Stimulated activated CD4-positive, alpha-beta T cell treated with anti-CD3 and anti-CD28 coated beads, Interleukin-4, amount 100 ng/mL, for 24 hours (primary cell): ENCODE measurements at regions not wholly inside any gene's neighbourhood (a gene's known extent, or its start where the extent isn't known, plus 50 kb on each side); places are given as distances from the start of the nearest gene placed in this dataset.

Experiments
- DNase-seq: peaks from one replicate; pipeline ENCODE4 v3.0.0-alpha.2; 2020

DNA sequence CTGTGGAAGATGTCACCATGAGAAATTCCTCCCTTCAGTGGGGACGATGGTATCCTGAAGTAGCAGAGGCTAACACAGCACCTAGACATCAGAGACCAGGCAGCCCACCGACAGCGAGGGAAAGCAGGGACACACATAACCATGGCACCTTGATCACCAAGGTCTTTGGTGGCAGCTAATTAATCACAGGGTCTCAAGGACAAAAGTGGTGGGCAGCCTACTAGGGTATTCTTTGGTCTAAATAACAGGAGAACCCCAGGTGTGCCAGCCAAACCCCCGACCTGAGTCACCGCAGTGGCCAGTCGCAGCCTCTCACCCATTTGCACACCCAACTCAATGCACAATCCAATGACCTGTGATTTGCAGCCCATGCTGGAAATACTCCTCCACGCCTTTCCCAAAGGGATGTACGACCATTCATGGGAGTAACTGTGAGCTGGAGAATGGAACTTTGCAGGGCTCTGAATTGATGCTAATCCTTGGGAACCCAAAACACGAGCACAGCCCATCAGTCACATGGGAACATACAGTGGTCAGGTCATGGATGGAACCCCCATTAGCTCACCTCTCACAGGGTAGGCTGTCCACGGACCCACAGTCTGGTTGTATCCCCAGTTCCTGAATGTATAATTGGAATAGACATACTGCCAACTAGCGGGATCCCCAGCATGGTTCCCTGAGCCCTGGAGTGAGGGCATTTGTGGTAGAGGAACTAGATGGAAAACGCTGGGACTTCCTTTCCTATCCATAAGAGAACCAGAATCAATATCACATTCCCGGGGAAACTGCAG, 58.7 kb upstream of the C14orf180 start:
- no peak for DNase-seq

DNA sequence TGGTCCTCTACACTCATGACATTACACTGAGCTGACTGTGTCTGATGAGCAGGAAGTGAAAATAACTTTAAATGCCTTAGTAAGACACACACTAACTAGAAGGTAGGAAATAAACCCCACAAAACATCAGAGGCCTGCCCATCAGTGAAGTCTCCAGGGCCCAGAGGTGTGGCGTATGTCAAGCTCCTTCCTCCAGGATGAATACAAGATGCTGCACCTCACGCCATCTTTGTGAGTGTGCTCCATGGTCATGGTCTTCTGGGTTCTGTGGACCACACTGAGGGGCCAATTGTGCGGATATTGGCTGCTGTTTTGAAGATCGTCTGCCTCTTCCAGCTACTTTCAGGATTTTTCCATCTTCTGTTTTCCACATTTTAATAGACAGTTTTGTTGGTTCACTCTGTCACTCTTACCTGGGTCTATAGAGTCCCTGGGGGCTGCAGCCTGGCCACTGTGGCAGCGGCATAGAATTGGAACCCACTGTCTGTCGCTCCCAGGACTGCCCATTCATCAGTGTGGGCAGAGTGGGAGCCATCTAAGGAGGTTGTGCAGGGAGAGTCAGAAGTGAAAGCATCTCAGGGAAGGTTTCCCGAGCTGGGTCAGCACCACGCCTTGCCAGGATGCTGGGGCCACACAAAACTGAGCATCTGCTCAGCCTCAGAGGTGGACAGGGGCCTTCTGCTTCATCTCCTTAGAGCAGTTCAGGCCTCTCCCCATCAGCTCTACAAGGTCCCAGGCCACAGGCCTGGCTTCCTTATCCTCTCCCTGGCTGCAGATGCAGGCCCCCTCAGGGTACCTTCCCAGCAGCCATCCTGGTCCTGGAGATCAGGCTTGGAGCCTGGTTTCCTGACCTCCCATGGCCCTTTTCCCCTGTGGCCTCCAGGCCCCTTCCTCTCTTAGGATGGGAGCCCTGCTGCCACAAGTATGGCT, 57.5 kb upstream of the C14orf180 start:
- DNase-seq, result no peak

GRCh38 chr14:104522926-104523545, 56.5 kb upstream of the C14orf180 start:
- no peak for DNase-seq

DNA sequence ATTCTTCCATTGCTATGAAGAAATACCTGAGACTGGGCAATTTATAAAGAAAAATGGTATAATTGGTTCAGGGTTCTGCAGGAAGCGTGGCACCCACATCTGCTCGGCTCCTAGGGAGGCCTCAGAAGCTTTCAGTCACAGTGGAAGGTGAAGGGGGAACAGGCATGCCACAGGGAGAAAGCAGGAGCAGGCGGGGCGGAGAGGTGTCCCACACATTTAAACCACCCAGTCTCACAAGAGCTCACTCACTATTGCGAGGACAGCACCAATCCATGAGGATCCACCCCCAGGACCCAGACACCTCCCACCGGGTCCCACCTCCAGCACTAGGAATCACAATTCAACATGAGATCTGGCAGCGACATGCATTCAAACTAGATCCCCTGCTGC, 56.0 kb upstream of the C14orf180 start:
- DNase-seq, result no peak

DNA sequence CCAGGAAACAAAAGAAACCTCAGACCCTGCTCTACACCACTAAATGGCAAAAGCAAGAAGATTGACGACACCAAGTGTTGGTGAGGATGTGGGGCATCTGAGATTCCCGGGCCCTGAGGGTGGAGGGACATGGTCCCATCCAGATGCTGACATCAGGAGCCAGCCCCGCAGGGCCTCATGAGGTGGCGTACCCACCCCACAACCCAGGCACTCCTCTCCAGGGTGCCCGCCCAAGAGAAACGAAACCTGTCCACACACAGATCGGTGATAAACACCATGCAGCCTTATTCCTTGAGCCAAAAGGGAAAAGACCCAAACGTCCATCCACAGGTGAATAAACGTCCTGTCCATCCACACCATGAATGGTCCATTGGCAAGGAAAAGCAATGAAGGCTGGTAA, 54.8 kb upstream of the C14orf180 start:
- DNase-seq, result no peak

GRCh38 chr14:104526723-104527645, 52.6 kb upstream of the C14orf180 start:
- no peak for DNase-seq

GRCh38 chr14:104527857-104528459, 51.6 kb upstream of the C14orf180 start:
- no peak for DNase-seq

- no peak for DNase-seq
Measured at GRCh38 chr14:104528496-104528895, 51.1 kb upstream of the C14orf180 start.
